Caco-2 (cell line): ENCODE measurements at regions not wholly inside any gene's neighbourhood (a gene's known extent, or its start where the extent isn't known, plus 50 kb on each side); places are given as distances from the start of the nearest gene placed in this dataset.

Source experiments
- BruUV-seq: library from RNA; stranded (reverse); fragments of 400-500 nt; replicated peaks from 2 replicates; lab custom pipeline; 2021; lab: Mats Ljungman, UMichigan
- CTCF ChIA-PET: fragments of 300-600 bp; sonication (Branson Sonifier 250); formaldehyde crosslinking; loops from one replicate; lab custom pipeline; 2022; ENCODE audit warnings: antibody characterized with exemption; lab: Charles Lee
- POLR2A ChIA-PET: fragments of 300-600 bp; sonication (Branson Sonifier 250); formaldehyde crosslinking; loops from one replicate; lab custom pipeline; 2022; ENCODE audit warnings: antibody characterized with exemption; lab: Charles Lee
- DNase-seq, 2 experiments: peaks; one replicate each; pipeline versions ENCODE4 v3.0.0 to v3.0.0-alpha.2; 2020 to 2022
- H3K27me3 ChIP-seq: replicated peaks from 2 replicates; pipeline ENCODE4 v1.6.0; 2011; ENCODE audit warnings: low read length; ENCODE audit not compliant: control insufficient read depth, insufficient read depth
- H3K36me3 ChIP-seq: 2 replicates; pipeline ENCODE4 v1.5.1; 2011; ENCODE audit warnings: low read length; ENCODE audit not compliant: control insufficient read depth, insufficient read depth
- H3K4me1 ChIP-seq: fragments of 250-450 bp; sonication (Bioruptor Pico); 2 replicates; pipeline ENCODE4 v1.5.1; 2020; ENCODE audit warnings: mild to moderate bottlenecking
- H3K4me3 ChIP-seq: 2 replicates; pipeline ENCODE4 v1.5.1; 2011; ENCODE audit warnings: low read depth, mild to moderate bottlenecking, control low read depth, low read length
- H3K9me3 ChIP-seq: fragments of 250-450 bp; sonication (Bioruptor Pico); 2 replicates; pipeline ENCODE4 v1.5.1; 2020; ENCODE audit warnings: mild to moderate bottlenecking, moderate library complexity
- H3K27ac Mint-ChIP-seq: one replicate; pipeline ENCODE4 v1.8.0; 2022; ENCODE audit warnings: mixed read lengths; ENCODE audit not compliant: unreplicated experiment
- H3K27me3 Mint-ChIP-seq: one replicate; pipeline ENCODE4 v1.8.0; 2022; ENCODE audit warnings: mixed read lengths; ENCODE audit not compliant: insufficient read depth, unreplicated experiment
- H3K36me3 Mint-ChIP-seq: one replicate; pipeline ENCODE4 v1.8.0; 2022; ENCODE audit warnings: mild to moderate bottlenecking, mixed read lengths; ENCODE audit not compliant: insufficient read depth, unreplicated experiment
- H3K4me1 Mint-ChIP-seq: one replicate; pipeline ENCODE4 v1.8.0; 2022; ENCODE audit warnings: low read depth, mixed read lengths; ENCODE audit not compliant: unreplicated experiment
- H3K4me3 Mint-ChIP-seq: one replicate; pipeline ENCODE4 v1.8.0; 2022; ENCODE audit warnings: mild to moderate bottlenecking, moderate library complexity, mixed read lengths; ENCODE audit not compliant: unreplicated experiment
- H3K9me3 Mint-ChIP-seq: one replicate; pipeline ENCODE4 v1.8.0; 2022; ENCODE audit warnings: mixed read lengths; ENCODE audit not compliant: unreplicated experiment
- intact Hi-C: fragments of 100-400 bp; cut with micrococcal nuclease; formaldehyde crosslinking; loops from one replicate; pipeline ENCODE4 v1.10.0; 2022; ENCODE audit not compliant: unreplicated experiment
- TF ChIP-seq, protein P1 (sequence below), 2 experiments: fragments of 200-600 bp in 1 of 2; IDR thresholded peaks; 1 replicate in 1 of 2; 2 replicates in 1 of 2; pipeline versions ENCODE4 v1.5.1 to v1.8.0; 2011 to 2022; ENCODE audit warnings: antibody characterized with exemption in 1 of 2, control low read depth in 1 of 2, inconsistent platforms in 1 of 2, low read depth in 1 of 2, low read length in 1 of 2, mild to moderate bottlenecking in 1 of 2, moderate library complexity in 1 of 2; ENCODE audit not compliant: insufficient read depth in 1 of 2, severe bottlenecking in 1 of 2, unreplicated experiment in 1 of 2

DNA sequence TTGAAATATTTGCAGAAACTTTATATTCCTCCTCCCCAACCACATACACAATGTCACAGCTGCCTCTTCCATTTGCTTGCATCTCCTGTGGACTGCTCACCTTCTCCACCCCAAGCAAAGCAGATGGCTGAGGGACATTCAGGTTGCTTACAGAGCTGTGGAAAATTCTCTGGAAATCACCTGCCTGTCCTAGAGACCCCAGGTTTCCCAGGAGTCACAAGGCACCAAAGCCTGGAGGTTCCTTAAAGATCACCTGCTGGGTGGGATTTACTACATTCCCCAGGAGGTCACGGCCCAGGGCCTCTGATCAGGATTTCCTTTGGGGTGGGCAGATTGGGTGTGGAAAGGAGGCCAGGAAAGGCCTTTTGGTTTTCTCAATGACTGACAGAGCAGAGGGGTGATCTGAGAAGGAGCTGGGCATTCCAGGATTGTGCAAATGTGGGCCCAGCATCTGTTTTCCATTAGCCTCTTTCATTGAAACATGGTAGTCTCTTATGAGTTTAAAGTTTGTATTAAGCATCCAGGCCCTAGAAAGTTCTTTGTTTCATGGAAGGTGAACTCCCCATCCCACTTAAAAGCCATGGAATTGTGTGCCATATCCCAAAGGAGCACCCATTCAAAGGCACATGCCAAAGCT, 410.7 kb upstream of the TNP1 start:
- H3K4me1 ChIP-seq: no peaks in the 10 kb centered on the region
- H3K4me3 Mint-ChIP-seq: no peak overlapping the region
- H3K27me3 Mint-ChIP-seq: no peaks in the 10 kb centered on the region
- H3K36me3 Mint-ChIP-seq: no peaks in the 10 kb centered on the region
- ChIA-PET POLR2A (no interaction called here), CTCF (interaction anchor here (0.6 kb wide), 1 partner anchor 11 kb away, joined by 7 read pairs; no protein-coding TSS in a partner anchor)
- no peaks in the 10 kb centered on the region for H3K27me3 ChIP-seq
- H3K9me3 ChIP-seq: 0 out of 2 replicates have a peak, but pooled peaks cover 3% of the 10 kb centered on the region
- intact Hi-C loops: no loop called here
- no peaks in the 10 kb centered on the region for H3K4me1 Mint-ChIP-seq
- H3K9me3 Mint-ChIP-seq: peaks cover 25% of the 10 kb centered on the region
- TF ChIP-seq, protein P1, sequence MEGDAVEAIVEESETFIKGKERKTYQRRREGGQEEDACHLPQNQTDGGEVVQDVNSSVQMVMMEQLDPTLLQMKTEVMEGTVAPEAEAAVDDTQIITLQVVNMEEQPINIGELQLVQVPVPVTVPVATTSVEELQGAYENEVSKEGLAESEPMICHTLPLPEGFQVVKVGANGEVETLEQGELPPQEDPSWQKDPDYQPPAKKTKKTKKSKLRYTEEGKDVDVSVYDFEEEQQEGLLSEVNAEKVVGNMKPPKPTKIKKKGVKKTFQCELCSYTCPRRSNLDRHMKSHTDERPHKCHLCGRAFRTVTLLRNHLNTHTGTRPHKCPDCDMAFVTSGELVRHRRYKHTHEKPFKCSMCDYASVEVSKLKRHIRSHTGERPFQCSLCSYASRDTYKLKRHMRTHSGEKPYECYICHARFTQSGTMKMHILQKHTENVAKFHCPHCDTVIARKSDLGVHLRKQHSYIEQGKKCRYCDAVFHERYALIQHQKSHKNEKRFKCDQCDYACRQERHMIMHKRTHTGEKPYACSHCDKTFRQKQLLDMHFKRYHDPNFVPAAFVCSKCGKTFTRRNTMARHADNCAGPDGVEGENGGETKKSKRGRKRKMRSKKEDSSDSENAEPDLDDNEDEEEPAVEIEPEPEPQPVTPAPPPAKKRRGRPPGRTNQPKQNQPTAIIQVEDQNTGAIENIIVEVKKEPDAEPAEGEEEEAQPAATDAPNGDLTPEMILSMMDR (IDR thresholded peaks at IDR 0.05; ENCODE audit: insufficient read depth in 1 of 2, low read depth in 1 of 2, low read length in 1 of 2, severe bottlenecking in 1 of 2, unreplicated experiment in 1 of 2): no peak
- H3K4me3 ChIP-seq: no peak overlapping the region
- no peaks in the 10 kb centered on the region for H3K36me3 ChIP-seq
- BruUV-seq: no TSS peak
- H3K27ac Mint-ChIP-seq: no peak overlapping the region
- no peak for DNase-seq

DNA sequence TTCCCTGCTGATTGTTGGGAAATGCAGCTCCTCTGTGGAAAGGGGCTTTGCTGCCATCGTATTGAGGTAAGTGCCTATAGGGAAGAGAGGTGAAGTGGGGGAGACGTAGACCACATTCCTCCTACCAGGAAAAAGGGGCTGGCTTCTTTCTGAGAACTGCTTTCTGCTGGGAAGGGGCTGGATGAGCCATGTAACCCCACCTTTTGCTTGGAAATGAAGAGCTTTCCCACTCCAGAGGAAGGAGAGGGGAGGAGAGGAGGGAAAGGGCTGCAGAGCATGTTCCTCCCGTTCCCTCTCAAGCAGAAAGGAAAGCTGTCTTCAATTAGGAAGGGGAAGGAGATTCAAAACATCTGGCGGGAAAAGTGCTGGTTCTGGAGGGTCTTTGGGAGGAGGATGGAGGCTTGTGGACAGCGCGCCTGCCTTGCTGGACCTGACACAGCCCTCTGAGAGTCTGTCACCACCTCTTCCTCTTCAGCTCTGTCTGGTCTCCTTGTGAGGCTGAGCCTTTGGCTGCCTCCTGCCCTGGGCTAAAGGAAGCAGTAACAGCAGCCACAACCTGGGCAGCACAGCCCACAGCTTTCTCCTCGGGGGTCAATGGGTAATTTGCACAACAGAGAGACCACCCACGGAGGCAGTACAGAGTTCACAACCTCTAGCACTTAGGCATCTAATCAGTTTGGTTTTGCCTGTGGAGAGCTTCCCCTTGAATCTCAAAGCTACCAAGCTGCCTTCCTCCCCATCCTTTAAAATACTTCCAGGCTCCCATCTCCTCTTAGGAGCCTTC, 410.0 kb upstream of the TNP1 start:
- Mint-ChIP-seq H3K36me3 (no peaks in the 10 kb centered on the region), H3K4me1 (no peaks in the 10 kb centered on the region), H3K27me3 (no peaks in the 10 kb centered on the region), H3K27ac (no peak overlapping the region), H3K4me3 (no peak overlapping the region), H3K9me3 (peaks cover 25% of the 10 kb centered on the region)
- 0 out of 2 replicates have a peak, but pooled peaks cover 3% of the 10 kb centered on the region for H3K9me3 ChIP-seq
- DNase-seq: no peak
- H3K4me3 ChIP-seq: no peak overlapping the region
- ChIA-PET CTCF (interaction anchor here (0.6 kb wide), 1 partner anchor 10 kb away, joined by 7 read pairs; no protein-coding TSS in a partner anchor), POLR2A (no interaction called here)
- no TSS peak for BruUV-seq
- H3K4me1 ChIP-seq: no peaks in the 10 kb centered on the region
- TF ChIP-seq, protein P1 (IDR thresholded peaks at IDR 0.05; ENCODE audit: insufficient read depth in 1 of 2, low read depth in 1 of 2, low read length in 1 of 2, severe bottlenecking in 1 of 2, unreplicated experiment in 1 of 2): no peak
- intact Hi-C loops: no loop called here
- no peaks in the 10 kb centered on the region for H3K36me3 ChIP-seq
- no peaks in the 10 kb centered on the region for H3K27me3 ChIP-seq

DNA sequence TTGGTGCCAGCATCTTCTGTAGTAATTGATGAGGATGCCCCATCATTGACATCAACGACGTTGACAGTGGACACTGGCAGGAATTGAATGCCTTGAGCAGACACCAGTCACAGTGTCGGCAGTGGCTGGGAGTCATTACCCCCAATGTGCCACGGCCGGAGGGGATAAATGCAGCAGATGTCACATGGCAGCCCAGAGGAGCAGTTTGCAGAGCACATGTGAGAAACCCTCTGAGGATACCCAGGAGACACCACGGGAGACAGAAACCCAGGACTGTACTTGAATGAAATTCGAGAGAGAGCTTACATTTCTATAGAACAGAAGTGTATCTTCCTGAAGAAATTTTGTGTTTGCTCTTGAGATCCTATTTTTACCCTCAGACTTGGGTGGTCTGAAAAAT, 409.1 kb upstream of the TNP1 start:
- no peaks in the 10 kb centered on the region for H3K27me3 ChIP-seq
- no peaks in the 10 kb centered on the region for H3K27me3 Mint-ChIP-seq
- TF ChIP-seq, protein P1 (IDR thresholded peaks at IDR 0.05; ENCODE audit: insufficient read depth in 1 of 2, low read depth in 1 of 2, low read length in 1 of 2, severe bottlenecking in 1 of 2, unreplicated experiment in 1 of 2): no peak
- H3K36me3 ChIP-seq: no peaks in the 10 kb centered on the region
- H3K27ac Mint-ChIP-seq: no peak overlapping the region
- H3K9me3 ChIP-seq: 0 out of 2 replicates have a peak, but pooled peaks cover 3% of the 10 kb centered on the region
- BruUV-seq: no TSS peak
- ChIA-PET CTCF (no interaction called here), POLR2A (no interaction called here)
- H3K4me1 Mint-ChIP-seq: no peaks in the 10 kb centered on the region
- no peak overlapping the region for H3K4me3 ChIP-seq
- DNase-seq: no peak
- H3K9me3 Mint-ChIP-seq: peaks cover 25% of the 10 kb centered on the region
- no peaks in the 10 kb centered on the region for H3K36me3 Mint-ChIP-seq
- intact Hi-C loops: no loop called here
- no peak overlapping the region for H3K4me3 Mint-ChIP-seq
- no peaks in the 10 kb centered on the region for H3K4me1 ChIP-seq
